H9 (cell line): ENCODE measurements at regions not wholly inside any gene's neighbourhood (a gene's known extent, or its start where the extent isn't known, plus 50 kb on each side); places are given as distances from the start of the nearest gene placed in this dataset.

Experiments used
- DNase-seq: peaks from one replicate; pipeline ENCODE4 v3.0.0-alpha.2; 2017
- H2AFZ ChIP-seq: one replicate; pipeline ENCODE4 v1.6.1; 2013; ENCODE audit warnings: mild to moderate bottlenecking, low read length, control low read depth, moderate library complexity
- H2AK5ac ChIP-seq: 2 replicates; pipeline ENCODE4 v1.6.1; 2013; ENCODE audit warnings: low read length, control low read depth, mixed read lengths; ENCODE audit not compliant: insufficient read length
- H2BK120ac ChIP-seq: one replicate; pipeline ENCODE4 v1.6.1; 2013; ENCODE audit warnings: low read depth, mild to moderate bottlenecking, low read length, control low read depth, inconsistent platforms; ENCODE audit not compliant: poor library complexity, severe bottlenecking
- H2BK12ac ChIP-seq: 2 replicates; pipeline ENCODE4 v1.6.1; 2013; ENCODE audit warnings: low read length, control low read depth, mixed read lengths, low read depth; ENCODE audit not compliant: insufficient read length
- H2BK15ac ChIP-seq: 2 replicates; pipeline ENCODE4 v1.6.1; 2013; ENCODE audit warnings: low read depth, low read length, control low read depth
- H2BK20ac ChIP-seq: one replicate; pipeline ENCODE4 v1.6.1; 2013; ENCODE audit warnings: low read depth, mild to moderate bottlenecking, low read length, control low read depth, inconsistent platforms; ENCODE audit not compliant: poor library complexity, severe bottlenecking
- H2BK5ac ChIP-seq: 2 replicates; pipeline ENCODE4 v1.6.1; 2013; ENCODE audit warnings: low read length, control low read depth, mixed read lengths; ENCODE audit not compliant: insufficient read length
- H3K14ac ChIP-seq: 2 replicates; pipeline ENCODE4 v1.6.1; 2013; ENCODE audit warnings: low read length, control low read depth; ENCODE audit not compliant: insufficient read depth
- H3K18ac ChIP-seq: 2 replicates; pipeline ENCODE4 v1.6.1; 2013; ENCODE audit warnings: low read depth, mild to moderate bottlenecking, mixed read lengths, low read length, control low read depth; ENCODE audit not compliant: insufficient read length
- H3K23ac ChIP-seq: 2 replicates; pipeline ENCODE4 v1.6.1; 2013; ENCODE audit warnings: low read length, control low read depth, mixed read lengths, low read depth; ENCODE audit not compliant: insufficient read length
- H3K23me2 ChIP-seq: 2 replicates; pipeline ENCODE4 v1.6.1; 2013; ENCODE audit warnings: low read depth, mild to moderate bottlenecking, mixed read lengths, low read length, control low read depth; ENCODE audit not compliant: insufficient read length, poor library complexity, severe bottlenecking
- H3K27ac ChIP-seq: 2 replicates; pipeline ENCODE4 v1.5.1; 2013; ENCODE audit warnings: low read length, control low read depth, mixed read lengths, low read depth; ENCODE audit not compliant: insufficient read length
- H3K27me3 ChIP-seq: 2 replicates; pipeline ENCODE4 v1.6.1; 2013; ENCODE audit warnings: low read length, control low read depth, inconsistent platforms; ENCODE audit not compliant: insufficient read depth
- H3K4ac ChIP-seq: 2 replicates; pipeline ENCODE4 v1.6.1; 2013; ENCODE audit warnings: low read depth, mild to moderate bottlenecking, control low read depth, inconsistent platforms, low read length, moderate library complexity
- H3K4me1 ChIP-seq: 2 replicates; pipeline ENCODE4 v1.6.1; 2013; ENCODE audit warnings: low read length, control low read depth, inconsistent platforms; ENCODE audit not compliant: insufficient read depth
- H3K4me2 ChIP-seq: 2 replicates; pipeline ENCODE4 v1.6.1; 2013; ENCODE audit warnings: low read length, control low read depth, mixed read lengths; ENCODE audit not compliant: insufficient read length, insufficient read depth
- H3K56ac ChIP-seq: 2 replicates; pipeline ENCODE4 v1.6.1; 2013; ENCODE audit warnings: low read depth, mild to moderate bottlenecking, mixed read lengths, low read length, control low read depth; ENCODE audit not compliant: insufficient read length
- H3K79me1 ChIP-seq: 2 replicates; pipeline ENCODE4 v1.6.1; 2013; ENCODE audit warnings: low read depth, mild to moderate bottlenecking, moderate library complexity, low read length, control low read depth, inconsistent platforms; ENCODE audit not compliant: insufficient read depth, poor library complexity, severe bottlenecking
- H3K79me2 ChIP-seq: 2 replicates; pipeline ENCODE4 v1.6.1; 2013; ENCODE audit warnings: low read length, control low read depth, inconsistent platforms; ENCODE audit not compliant: insufficient read depth
- H3K9ac ChIP-seq: 2 replicates; pipeline ENCODE4 v1.6.1; 2013; ENCODE audit warnings: low read length, control low read depth, mixed read lengths; ENCODE audit not compliant: insufficient read length; ENCODE audit errors: extremely low read depth
- H3K9me3 ChIP-seq: one replicate; pipeline ENCODE4 v1.6.1; 2013; ENCODE audit warnings: low read depth, low read length, inconsistent platforms; ENCODE audit not compliant: control insufficient read depth
- H3T11ph ChIP-seq: one replicate; pipeline ENCODE4 v1.6.1; 2013; ENCODE audit warnings: mild to moderate bottlenecking, low read length, control low read depth, inconsistent platforms
- H4K20me1 ChIP-seq: one replicate; pipeline ENCODE4 v1.6.1; 2013; ENCODE audit not compliant: control insufficient read depth, insufficient read length, insufficient read depth
- H4K5ac ChIP-seq: 2 replicates; pipeline ENCODE4 v1.6.1; 2013; ENCODE audit warnings: low read depth, mild to moderate bottlenecking, mixed read lengths, low read length, control low read depth; ENCODE audit not compliant: insufficient read length
- H4K8ac ChIP-seq: replicated peaks from 2 replicates; pipeline ENCODE4 v1.6.1; 2013; ENCODE audit warnings: low read length, control low read depth, mixed read lengths, low read depth; ENCODE audit not compliant: insufficient read length
- H4K91ac ChIP-seq: 2 replicates; pipeline ENCODE4 v1.6.1; 2013; ENCODE audit warnings: low read depth, mild to moderate bottlenecking, moderate library complexity, mixed read lengths, low read length, control low read depth; ENCODE audit not compliant: insufficient read length
- H3K27ac Mint-ChIP-seq, 3 experiments: 2 replicates in 2 of 3; 3 replicates in 1 of 3; pipeline ENCODE4 v1.8.0; 2020 to 2021; ENCODE audit warnings: mixed read lengths in 3 of 3, mild to moderate bottlenecking in 1 of 3, moderate library complexity in 1 of 3
- H3K27me3 Mint-ChIP-seq: 2 replicates; pipeline ENCODE4 v1.8.0; 2021; ENCODE audit warnings: low read depth, mild to moderate bottlenecking, moderate library complexity, mixed read lengths
- H3K36me3 Mint-ChIP-seq, 3 experiments: 2 replicates in 2 of 3; 3 replicates in 1 of 3; pipeline ENCODE4 v1.8.0; 2020 to 2021; ENCODE audit warnings: low read depth in 3 of 3, mixed read lengths in 3 of 3; ENCODE audit not compliant: insufficient read depth in 1 of 3
- H3K4me1 Mint-ChIP-seq, 2 experiments: 2 replicates each; pipeline ENCODE4 v1.8.0; 2020; ENCODE audit warnings: mixed read lengths in 2 of 2
- H3K4me3 Mint-ChIP-seq, 2 experiments: 2 replicates in 1 of 2; 3 replicates in 1 of 2; pipeline ENCODE4 v1.8.0; 2020 to 2021; ENCODE audit warnings: mild to moderate bottlenecking in 2 of 2, mixed read lengths in 2 of 2, moderate library complexity in 1 of 2
- H3K9me3 Mint-ChIP-seq, 2 experiments: 2 replicates in 1 of 2; 3 replicates in 1 of 2; pipeline ENCODE4 v1.8.0; 2020; ENCODE audit warnings: mild to moderate bottlenecking in 2 of 2, mixed read lengths in 2 of 2, moderate library complexity in 1 of 2
- WGBS: extraction: QIAGEN DNeasy Blood & Tissue Kit; methylation state at CpG from one replicate; pipeline ENCODE4 v1.1.7; 2013; ENCODE audit warnings: missing lambda C conversion rate, low lambda C conversion rate, mixed read lengths; ENCODE audit not compliant: insufficient read length; ENCODE audit errors: extremely low coverage; 5-methylcytosine and 5-hydroxymethylcytosine counted together
- TF ChIP-seq, protein P1 (sequence below): fragments of 200-600 bp; sonication (generic); conservative IDR thresholded peaks from 3 replicates; pipeline ENCODE4 v1.8.0; 2021; ENCODE audit warnings: antibody characterized with exemption, mild to moderate bottlenecking

DNA sequence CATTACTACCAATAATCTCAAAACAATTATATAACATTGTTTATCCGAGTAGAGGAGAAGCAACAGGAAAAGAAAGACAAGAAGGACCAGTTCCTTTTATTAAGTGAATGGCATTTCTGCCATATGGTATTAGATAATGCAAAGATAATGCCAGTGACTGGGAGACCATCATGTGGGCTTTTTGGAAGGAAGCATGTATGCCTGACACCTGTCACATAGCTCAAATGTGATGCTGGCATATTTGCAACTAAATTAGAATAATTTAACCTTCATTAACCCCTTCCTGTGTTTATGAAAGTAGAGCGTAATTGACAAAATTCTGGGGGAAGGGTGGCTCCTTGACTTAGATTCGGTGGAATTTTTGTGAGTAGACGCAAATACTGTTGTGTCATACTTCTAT, 733.0 kb downstream of the TUSC7 start:
- TF ChIP-seq, protein P1, sequence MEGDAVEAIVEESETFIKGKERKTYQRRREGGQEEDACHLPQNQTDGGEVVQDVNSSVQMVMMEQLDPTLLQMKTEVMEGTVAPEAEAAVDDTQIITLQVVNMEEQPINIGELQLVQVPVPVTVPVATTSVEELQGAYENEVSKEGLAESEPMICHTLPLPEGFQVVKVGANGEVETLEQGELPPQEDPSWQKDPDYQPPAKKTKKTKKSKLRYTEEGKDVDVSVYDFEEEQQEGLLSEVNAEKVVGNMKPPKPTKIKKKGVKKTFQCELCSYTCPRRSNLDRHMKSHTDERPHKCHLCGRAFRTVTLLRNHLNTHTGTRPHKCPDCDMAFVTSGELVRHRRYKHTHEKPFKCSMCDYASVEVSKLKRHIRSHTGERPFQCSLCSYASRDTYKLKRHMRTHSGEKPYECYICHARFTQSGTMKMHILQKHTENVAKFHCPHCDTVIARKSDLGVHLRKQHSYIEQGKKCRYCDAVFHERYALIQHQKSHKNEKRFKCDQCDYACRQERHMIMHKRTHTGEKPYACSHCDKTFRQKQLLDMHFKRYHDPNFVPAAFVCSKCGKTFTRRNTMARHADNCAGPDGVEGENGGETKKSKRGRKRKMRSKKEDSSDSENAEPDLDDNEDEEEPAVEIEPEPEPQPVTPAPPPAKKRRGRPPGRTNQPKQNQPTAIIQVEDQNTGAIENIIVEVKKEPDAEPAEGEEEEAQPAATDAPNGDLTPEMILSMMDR, result no peak

More for the DNA sequence above, 733.0 kb downstream of the TUSC7 start:
- no peak overlapping the region for H4K91ac ChIP-seq
- no peaks in the 10 kb centered on the region for H3K79me1 ChIP-seq
- no peak overlapping the region for H4K8ac ChIP-seq
- no peak overlapping the region for H3K23ac ChIP-seq
- H3K14ac ChIP-seq, result no peak overlapping the region
- Mint-ChIP-seq H3K9me3 (no peaks in the 10 kb centered on the region), H3K4me3 (no peak overlapping the region), H3K4me1 (peaks cover 20% of the 10 kb centered on the region in 2 experiments), H3K27ac (no peak overlapping the region), H3K27me3 (no peaks in the 10 kb centered on the region), H3K36me3 (no peaks in the 10 kb centered on the region)
- no peak overlapping the region for H3K9ac ChIP-seq
- no peak overlapping the region for H3K4ac ChIP-seq
- H3K27ac ChIP-seq, result no peak overlapping the region
- no peak overlapping the region for H3K56ac ChIP-seq
- no peak overlapping the region for H3K4me2 ChIP-seq
- H4K20me1 ChIP-seq, result no peaks in the 10 kb centered on the region
- no peaks in the 10 kb centered on the region for H3K9me3 ChIP-seq
- no peaks in the 10 kb centered on the region for H3K27me3 ChIP-seq
- H3K23me2 ChIP-seq, result no peaks in the 10 kb centered on the region
- H2AK5ac ChIP-seq, result no peak overlapping the region
- no peaks in the 10 kb centered on the region for H3K79me2 ChIP-seq
- no peak overlapping the region for H2BK5ac ChIP-seq
- H2BK120ac ChIP-seq, result no peak overlapping the region
- no CpG with 5 or more reads among the region's 4 CpGs for WGBS
- H3T11ph ChIP-seq, result no peak overlapping the region
- H3K18ac ChIP-seq, result no peak overlapping the region
- H3K4me1 ChIP-seq, result no peaks in the 10 kb centered on the region; the same call in 1 of the 2 replicates
- H4K5ac ChIP-seq, result no peak overlapping the region
- H2BK20ac ChIP-seq, result no peak overlapping the region
- H2AFZ ChIP-seq, result no peak overlapping the region
- no peak for DNase-seq
- H2BK15ac ChIP-seq, result no peak overlapping the region
- H2BK12ac ChIP-seq, result no peak overlapping the region
